ENCODE measurements at regions not wholly inside any gene's neighbourhood (a gene's known extent, or its start where the extent isn't known, plus 50 kb on each side); places are given as distances from the start of the nearest gene placed in this dataset.
"Not testable (repeated sequence)": the region's sequence is repeated elsewhere in the genome, so short reads cannot be mapped to it uniquely, and the experiment has no call there.

- DNase-seq (ENCODE audit: low spot score), result not testable (repeated sequence)
These were observed 178.2 kb upstream of the ZNG1F start for GRCh38 chr9:41367301-41367700.

GRCh38 chr9:41361790-41362189, 172.7 kb upstream of the ZNG1F start:
- DNase-seq (ENCODE audit: low spot score), result not testable (repeated sequence)

GRCh38 chr9:41359116-41359515, 170.0 kb upstream of the ZNG1F start:
- DNase-seq (ENCODE audit: low spot score), result not testable (repeated sequence)

- peak; percentile 89 for DNase-seq (ENCODE audit: low spot score)
These were observed 169.6 kb upstream of the ZNG1F start for GRCh38 chr9:41358682-41359081.

GRCh38 chr9:41357918-41358404, 168.8 kb upstream of the ZNG1F start:
- not testable (repeated sequence) for DNase-seq (ENCODE audit: low spot score)

- DNase-seq (ENCODE audit: low spot score), result not testable (repeated sequence)
These were observed 168.2 kb upstream of the ZNG1F start for GRCh38 chr9:41357350-41357748.

DNA sequence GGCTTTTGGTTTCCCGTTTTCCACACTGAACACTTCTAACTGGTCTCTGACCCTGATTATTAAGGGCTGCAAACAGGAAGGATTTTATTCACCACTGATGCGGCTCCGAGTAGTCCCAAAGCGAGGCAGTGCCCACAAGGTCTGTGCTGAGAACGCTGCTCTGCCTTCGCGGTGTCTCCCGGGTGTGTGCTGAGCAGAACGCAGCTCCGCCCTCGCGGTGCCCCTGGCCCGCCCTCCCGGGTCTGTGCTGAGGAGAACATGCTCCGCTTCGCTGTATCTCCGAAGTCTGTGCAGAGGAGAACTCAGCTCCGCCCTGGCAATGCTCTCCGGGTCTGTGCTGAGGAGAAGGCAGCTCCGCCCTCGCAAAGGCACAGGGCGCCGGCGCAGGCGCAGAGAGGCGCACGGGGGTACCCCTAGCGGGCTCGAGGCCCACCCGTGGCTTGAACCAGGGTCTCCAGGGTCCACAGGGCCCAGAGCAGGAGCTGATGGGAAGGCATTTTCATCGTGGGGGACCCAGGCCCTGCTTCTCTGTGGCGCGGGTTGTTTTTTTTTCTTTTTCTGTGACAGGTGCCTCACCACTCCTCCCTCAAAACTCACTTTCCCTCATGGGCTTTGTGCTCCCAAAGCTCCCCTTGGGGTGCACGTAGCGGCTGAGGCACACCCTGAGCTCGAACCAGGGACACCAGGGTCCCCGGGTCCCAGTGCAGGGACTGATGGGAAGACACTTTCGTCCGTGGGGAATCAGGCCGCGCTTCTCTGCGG, 167.7 kb upstream of the ZNG1F start:
- peak; percentile 90 for DNase-seq (ENCODE audit: low spot score)

GRCh38 chr9:41355712-41356450, 166.8 kb upstream of the ZNG1F start:
- not testable (repeated sequence) for DNase-seq (ENCODE audit: low spot score)

- not testable (repeated sequence) for DNase-seq (ENCODE audit: low spot score)
These were observed 165.9 kb upstream of the ZNG1F start for GRCh38 chr9:41354978-41355377.

DNA sequence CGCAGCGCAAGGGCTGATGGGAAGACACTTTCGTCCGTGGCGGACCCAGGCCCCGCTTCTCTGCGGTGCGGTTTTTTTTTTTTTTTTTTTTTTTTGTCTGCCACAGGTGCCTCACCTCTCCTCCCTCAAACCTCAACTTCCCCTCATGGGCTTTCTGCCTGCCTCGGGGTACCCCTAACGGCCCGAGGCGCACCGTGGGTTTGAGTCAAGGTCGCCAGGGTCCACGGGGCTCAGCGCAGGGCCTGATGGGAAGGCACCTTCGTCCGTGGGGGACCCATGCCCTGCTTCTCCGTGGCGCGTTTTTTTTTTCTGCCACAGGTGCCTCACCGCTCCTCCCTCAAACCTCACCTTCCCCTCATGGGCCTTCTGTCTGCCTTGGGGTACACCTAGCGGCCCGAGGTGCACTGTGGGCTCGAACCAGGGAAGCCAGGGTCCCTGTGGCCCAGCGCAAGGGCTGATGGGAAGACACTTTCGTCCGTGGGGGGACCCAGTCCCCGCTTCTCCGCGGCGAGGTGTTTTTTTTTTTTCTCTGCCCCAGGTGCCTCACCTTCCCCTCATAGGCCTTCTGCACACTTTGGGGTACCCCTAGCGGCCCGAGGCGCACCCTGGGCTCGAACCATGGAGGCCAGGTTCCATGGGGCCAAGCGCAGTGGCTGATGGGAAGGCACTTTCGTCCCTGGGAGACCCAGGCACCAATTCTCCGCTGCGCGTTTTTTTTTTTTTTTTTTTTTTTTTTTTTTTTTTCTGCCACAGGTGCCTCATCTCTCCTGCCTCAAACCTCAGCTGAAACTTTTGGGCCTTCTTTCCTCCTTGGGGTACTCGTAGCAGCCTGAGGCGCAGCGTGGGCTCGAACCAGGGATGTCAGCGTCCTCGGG, 165.2 kb upstream of the ZNG1F start:
- not testable (repeated sequence) for DNase-seq (ENCODE audit: low spot score)

GRCh38 chr9:41353026-41353425, 163.9 kb upstream of the ZNG1F start:
- DNase-seq (ENCODE audit: low spot score), result not testable (repeated sequence)

DNA sequence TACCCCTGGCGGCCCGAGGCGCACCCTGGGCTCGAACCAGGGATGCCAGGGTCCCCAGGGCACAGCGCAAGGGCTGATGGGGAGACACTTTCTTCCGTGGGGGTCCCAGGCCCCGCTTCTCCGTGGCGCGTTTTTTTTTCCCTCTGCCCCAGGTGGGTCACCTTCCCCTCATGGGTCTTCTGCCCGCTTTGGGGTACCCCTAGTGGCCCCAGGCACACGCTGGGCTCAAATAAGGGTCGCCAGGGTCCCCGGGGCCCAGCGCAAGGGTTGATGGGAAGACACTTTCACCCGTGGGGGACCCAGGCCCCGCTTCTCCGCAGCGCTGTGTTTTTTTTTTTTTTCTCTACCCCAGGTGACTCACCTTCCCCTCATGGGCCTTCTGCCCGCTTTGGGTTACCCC, 163.3 kb upstream of the ZNG1F start:
- DNase-seq (ENCODE audit: low spot score), result not testable (repeated sequence)

- not testable (repeated sequence) for DNase-seq (ENCODE audit: low spot score)
These were observed 158.8 kb upstream of the ZNG1F start for GRCh38 chr9:41347893-41348292.

DNA sequence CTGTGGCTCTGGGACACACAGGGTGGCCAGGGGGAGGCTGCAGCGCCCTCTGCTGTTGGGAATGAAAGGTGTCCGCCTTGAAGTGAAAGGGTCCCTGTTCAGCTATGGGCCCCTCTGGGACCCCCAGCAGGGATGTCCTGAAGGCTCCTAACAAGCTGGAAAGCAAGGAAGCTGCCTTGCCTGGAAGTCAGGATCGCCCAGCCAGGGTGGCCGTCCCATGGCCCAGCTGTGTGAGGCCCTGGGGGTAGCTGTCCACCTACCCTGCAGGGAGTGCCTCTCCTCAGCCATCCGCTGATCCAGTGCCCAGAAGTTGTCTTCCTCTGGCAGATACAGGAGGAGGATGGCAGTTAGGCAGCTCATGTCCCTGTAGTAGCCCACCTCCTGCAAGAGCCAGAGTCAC, 143.4 kb upstream of the ZNG1F start:
- not testable (repeated sequence) for DNase-seq (ENCODE audit: low spot score)

DNA sequence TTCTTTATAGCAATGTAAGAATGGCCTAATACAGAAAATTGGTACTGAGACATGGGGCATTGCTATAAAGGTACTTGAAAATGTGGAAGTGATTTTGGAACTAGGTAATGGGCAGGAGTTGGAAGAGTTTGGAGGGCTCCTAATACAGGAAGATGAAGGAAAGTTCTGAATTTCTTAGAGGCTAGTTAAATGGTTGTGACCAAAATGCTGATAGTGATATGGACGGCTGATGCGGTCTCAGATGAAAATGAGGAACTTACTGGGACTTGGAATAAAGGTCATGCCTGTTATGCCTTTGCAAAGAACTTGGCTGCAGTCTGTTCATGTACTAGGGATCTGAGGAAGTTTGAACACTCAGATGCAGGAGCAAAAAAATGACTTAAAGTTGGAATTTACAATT, 132.2 kb upstream of the ZNG1F start:
- DNase-seq (ENCODE audit: low spot score), result not testable (repeated sequence)

GRCh38 chr9:41308953-41309352, 119.8 kb upstream of the ZNG1F start:
- not testable (repeated sequence) for DNase-seq (ENCODE audit: low spot score)

DNA sequence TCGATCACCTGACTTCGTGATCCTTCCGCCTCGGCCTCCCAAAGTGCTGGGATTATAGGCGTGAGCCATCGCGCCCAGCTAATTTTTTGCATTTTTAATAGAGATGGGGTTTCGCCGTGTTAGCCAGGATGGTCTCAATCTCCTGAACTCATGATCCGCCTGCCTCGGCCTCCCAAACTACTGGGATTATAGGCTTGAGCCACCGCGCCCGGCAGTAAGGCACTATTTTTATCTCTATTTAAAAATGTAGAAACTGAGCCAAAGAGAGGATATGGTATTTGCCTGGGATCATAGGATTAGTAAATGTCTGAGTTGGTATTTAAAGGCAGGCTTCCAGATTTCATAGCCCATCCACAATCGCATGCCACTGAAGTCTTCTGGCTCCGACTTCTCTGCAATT, 96.6 kb upstream of the ZNG1F start:
- DNase-seq (ENCODE audit: low spot score), result not testable (repeated sequence)

DNA sequence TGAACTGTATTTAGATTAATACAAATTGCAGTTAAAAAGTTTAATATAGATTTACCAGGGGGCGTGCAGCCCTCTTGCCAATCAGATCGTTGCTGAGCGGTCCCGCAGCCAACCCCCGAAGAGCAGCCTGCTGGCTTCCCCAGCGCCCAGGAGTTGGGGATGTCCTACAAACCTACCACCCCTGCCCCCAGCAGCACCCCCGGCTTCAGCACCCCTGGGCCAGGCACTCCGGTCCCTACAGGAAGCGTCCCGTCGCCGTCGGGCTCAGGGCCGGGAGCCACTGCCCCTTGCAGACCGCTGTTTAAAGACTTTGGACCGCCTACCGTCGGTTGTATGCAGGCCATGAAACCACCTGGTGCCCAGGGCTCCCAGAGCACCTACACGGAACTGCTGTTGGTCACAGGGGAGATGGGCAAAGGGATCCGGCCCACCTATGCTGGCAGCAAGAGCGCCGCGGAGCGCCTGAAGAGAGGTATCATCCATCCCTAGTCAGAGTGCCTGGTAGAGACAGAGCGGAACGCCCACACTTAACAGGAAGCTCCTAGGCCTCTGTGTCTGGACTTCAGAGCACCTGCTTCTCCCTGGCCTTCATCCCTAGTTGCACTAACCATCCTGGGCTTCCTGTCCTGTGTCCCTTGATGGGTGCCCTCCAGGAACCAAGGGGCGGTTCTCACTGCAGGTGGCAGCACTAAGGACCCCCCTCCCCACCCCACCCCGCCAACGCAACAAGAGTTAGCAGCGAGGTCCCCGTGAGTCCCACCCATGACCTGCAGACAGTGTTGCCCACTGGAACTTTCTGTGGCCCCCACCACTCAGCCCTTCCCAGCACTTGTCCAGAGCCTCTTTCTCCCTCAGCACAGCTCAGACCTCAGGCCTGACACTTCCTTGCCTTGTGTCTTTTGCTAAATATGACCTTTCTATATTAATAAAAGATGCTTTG, 91.5 kb upstream of the ZNG1F start:
- DNase-seq (ENCODE audit: low spot score), result not testable (repeated sequence)

DNA sequence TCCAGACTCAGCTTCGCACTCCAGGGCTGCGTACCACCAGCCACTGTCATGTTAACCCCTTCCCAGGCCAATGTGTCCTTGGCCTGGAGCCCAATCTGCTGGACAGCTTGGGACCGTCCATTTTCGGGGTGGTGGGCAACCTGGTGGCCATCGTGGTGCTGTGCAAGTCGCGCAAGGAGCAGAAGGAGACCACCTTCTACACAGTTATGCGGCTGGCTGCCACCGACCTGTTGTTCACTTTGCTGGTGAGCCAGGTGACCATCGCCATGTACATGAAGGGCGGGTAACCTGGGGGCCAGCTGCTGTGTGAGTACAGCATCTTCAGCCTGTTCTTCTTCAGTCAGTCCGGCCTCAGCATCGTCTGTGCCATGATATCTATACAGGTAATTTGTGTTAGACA, 90.3 kb upstream of the ZNG1F start:
- DNase-seq (ENCODE audit: low spot score), result not testable (repeated sequence)

DNA sequence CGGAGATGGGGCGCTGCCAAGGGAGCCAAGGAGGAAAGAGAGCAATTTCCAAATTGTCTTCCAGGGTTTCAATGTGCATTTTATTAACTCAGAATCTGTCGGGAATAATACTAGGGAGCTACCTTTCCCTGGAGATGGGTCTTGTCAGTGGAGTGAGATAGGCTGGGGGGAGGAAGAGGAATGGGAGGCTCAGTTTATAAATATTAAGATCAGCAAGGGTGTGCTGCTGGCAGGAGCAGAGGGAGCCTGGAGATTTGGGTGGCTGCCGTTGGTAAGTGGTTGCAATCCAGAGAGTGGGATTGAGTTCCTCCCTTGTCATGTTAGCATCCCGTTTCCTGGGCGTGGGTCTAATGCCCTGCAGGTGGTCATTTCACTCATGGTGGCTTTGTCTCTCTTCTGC, 89.9 kb upstream of the ZNG1F start:
- not testable (repeated sequence) for DNase-seq (ENCODE audit: low spot score)
